Thyroid gland (tissue), 4 donors: ENCODE measurements at regions not wholly inside any gene's neighbourhood (a gene's known extent, or its start where the extent isn't known, plus 50 kb on each side); places are given as distances from the start of the nearest gene placed in this dataset.

Experiments used
- POLR2A ChIP-seq, 2 donors: fragments of 450-650 bp; IDR thresholded peaks; one replicate each; pipeline ENCODE4 v1.6.1; 2017; ENCODE audit warnings: antibody characterized with exemption in 2 of 2, mild to moderate bottlenecking in 2 of 2, moderate library complexity in 1 of 2
- TF ChIP-seq, protein P1 (sequence below), 6 experiments: fragments of 200-600 bp in 3 of 6; fragments of 450-650 bp in 3 of 6; sonication (generic) in 3 of 6; IDR thresholded peaks; one replicate each; pipeline ENCODE4 v1.5.1; 2016 to 2019; ENCODE audit warnings: antibody characterized with exemption in 6 of 6, mild to moderate bottlenecking in 2 of 6, inconsistent platforms in 1 of 6, moderate library complexity in 1 of 6

DNA sequence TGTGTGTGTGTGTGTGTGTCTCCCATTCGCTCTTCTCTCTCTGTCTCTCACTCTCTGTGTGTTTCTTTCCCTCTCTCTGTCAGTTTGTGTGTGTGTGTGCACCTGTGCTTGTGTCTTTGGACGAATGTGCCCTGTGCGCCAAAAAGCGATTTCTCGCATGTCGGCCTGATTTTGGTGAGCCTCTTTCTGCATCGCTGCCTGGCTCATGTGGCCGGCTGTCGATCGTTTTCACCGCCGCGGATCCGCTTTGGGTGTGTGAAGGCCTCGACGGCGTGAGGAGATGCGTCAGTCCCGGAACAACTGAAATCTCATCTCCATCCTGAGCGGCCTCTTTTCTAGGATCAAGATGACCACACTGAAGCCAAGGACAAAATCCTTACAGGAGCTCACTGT is 609.0 kb downstream of the KCNJ18 start:
- TF ChIP-seq, protein P1, sequence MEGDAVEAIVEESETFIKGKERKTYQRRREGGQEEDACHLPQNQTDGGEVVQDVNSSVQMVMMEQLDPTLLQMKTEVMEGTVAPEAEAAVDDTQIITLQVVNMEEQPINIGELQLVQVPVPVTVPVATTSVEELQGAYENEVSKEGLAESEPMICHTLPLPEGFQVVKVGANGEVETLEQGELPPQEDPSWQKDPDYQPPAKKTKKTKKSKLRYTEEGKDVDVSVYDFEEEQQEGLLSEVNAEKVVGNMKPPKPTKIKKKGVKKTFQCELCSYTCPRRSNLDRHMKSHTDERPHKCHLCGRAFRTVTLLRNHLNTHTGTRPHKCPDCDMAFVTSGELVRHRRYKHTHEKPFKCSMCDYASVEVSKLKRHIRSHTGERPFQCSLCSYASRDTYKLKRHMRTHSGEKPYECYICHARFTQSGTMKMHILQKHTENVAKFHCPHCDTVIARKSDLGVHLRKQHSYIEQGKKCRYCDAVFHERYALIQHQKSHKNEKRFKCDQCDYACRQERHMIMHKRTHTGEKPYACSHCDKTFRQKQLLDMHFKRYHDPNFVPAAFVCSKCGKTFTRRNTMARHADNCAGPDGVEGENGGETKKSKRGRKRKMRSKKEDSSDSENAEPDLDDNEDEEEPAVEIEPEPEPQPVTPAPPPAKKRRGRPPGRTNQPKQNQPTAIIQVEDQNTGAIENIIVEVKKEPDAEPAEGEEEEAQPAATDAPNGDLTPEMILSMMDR (IDR thresholded peaks at IDR 0.05) = no peak
- no peak for TF ChIP-seq POLR2A (IDR thresholded peaks at IDR 0.05)
